ENCODE measurements at regions not wholly inside any gene's neighbourhood (a gene's known extent, or its start where the extent isn't known, plus 50 kb on each side); places are given as distances from the start of the nearest gene placed in this dataset.

- intact Hi-C loops (cut with DNase I; ENCODE audit: low total_unique reads) = no loop called here
- H3K4me3 ChIP-seq (ENCODE audit: low read depth, poor library complexity, severe bottlenecking) = no peak overlapping the region
- WGBS, 2 donors = 36 to 39% methylated on average over 4 of the region's 4 CpGs
- DNase-seq (ENCODE audit: low spot score in 2 of 2) = no peak
- TF ChIP-seq POLR2A (IDR thresholded peaks at IDR 0.05) = no peak
Measured at GRCh38 chr14:71474301-71475265, 457.6 kb upstream of the RGS6 start.

- no peak overlapping the region for H3K4me3 ChIP-seq (ENCODE audit: low read depth, poor library complexity, severe bottlenecking)
- intact Hi-C loops (cut with DNase I; ENCODE audit: low total_unique reads) = no loop called here
- DNase-seq (ENCODE audit: low spot score in 2 of 2) = no peak
- WGBS, 2 donors = 84% methylated on average over 5 of the region's 5 CpGs
- TF ChIP-seq POLR2A (IDR thresholded peaks at IDR 0.05) (no peak), CTCF (IDR thresholded peaks at IDR 0.05) (no peak)
Measured at GRCh38 chr14:71475916-71476315, 456.3 kb upstream of the RGS6 start.

- no peak for DNase-seq (ENCODE audit: low spot score in 2 of 2)
- TF ChIP-seq POLR2A (IDR thresholded peaks at IDR 0.05) (no peak), CTCF (IDR thresholded peaks at IDR 0.05) (no peak)
- H3K4me3 ChIP-seq (ENCODE audit: low read depth, poor library complexity, severe bottlenecking) = no peak overlapping the region
- intact Hi-C loops (cut with DNase I; ENCODE audit: low total_unique reads) = no loop called here
- 54 to 63% methylated on average over 4 of the region's 4 CpGs for WGBS, 2 donors
Measured at GRCh38 chr14:71478542-71478941, 453.7 kb upstream of the RGS6 start.

GRCh38 chr14:71481021-71481654, 451.1 kb upstream of the RGS6 start:
- WGBS, 2 donors = 87 to 94% methylated on average over 4 of the region's 4 CpGs
- H3K4me3 ChIP-seq (ENCODE audit: low read depth, poor library complexity, severe bottlenecking) = no peak overlapping the region
- no peak for DNase-seq (ENCODE audit: low spot score in 2 of 2)
- intact Hi-C loops (cut with DNase I; ENCODE audit: low total_unique reads) = no loop called here
- TF ChIP-seq CTCF (IDR thresholded peaks at IDR 0.05) (no peak), POLR2A (IDR thresholded peaks at IDR 0.05) (no peak)

- WGBS, 2 donors = 65 to 69% methylated on average over 2 of the region's 2 CpGs
- no peak for DNase-seq (ENCODE audit: low spot score in 2 of 2)
- no peak for TF ChIP-seq POLR2A (IDR thresholded peaks at IDR 0.05)
- no peak for TF ChIP-seq CTCF (IDR thresholded peaks at IDR 0.05)
- intact Hi-C loops (cut with DNase I; ENCODE audit: low total_unique reads) = no loop called here
- H3K4me3 ChIP-seq (ENCODE audit: low read depth, poor library complexity, severe bottlenecking) = no peak overlapping the region
Measured at GRCh38 chr14:71482671-71483070, 449.6 kb upstream of the RGS6 start.

GRCh38 chr14:71483154-71483553, 449.1 kb upstream of the RGS6 start:
- 84 to 85% methylated on average over 3 of the region's 3 CpGs for WGBS, 2 donors
- no peak overlapping the region for H3K4me3 ChIP-seq (ENCODE audit: low read depth, poor library complexity, severe bottlenecking)
- intact Hi-C loops (cut with DNase I; ENCODE audit: low total_unique reads) = no loop called here
- no peak for TF ChIP-seq POLR2A (IDR thresholded peaks at IDR 0.05)
- TF ChIP-seq CTCF (IDR thresholded peaks at IDR 0.05) = no peak
- DNase-seq (ENCODE audit: low spot score in 2 of 2) = no peak

Measured in lower leg skin (tissue), 4 donors.